HepG2 (cell line): ENCODE measurements at regions not wholly inside any gene's neighbourhood (a gene's known extent, or its start where the extent isn't known, plus 50 kb on each side); places are given as distances from the start of the nearest gene placed in this dataset.

Experiments
- MAZ ChIP-seq, 2 experiments: sonication (generic) in 1 of 2; formaldehyde crosslinking in 1 of 2; IDR thresholded peaks; 2 replicates each; pipeline versions ENCODE4 v1.5.0 to v1.6.1; 2012 to 2020; ENCODE audit warnings: low read depth in 2 of 2, mild to moderate bottlenecking in 2 of 2, borderline replicate concordance in 1 of 2, improper control_type of control experiment in 1 of 2, low read length in 1 of 2, missing genetic modification reagents in 1 of 2, moderate library complexity in 1 of 2
- ZNF121 ChIP-seq: sonication (generic); formaldehyde crosslinking; IDR thresholded peaks from 2 replicates; pipeline ENCODE4 v1.5.0; 2020; ENCODE audit warnings: mild to moderate bottlenecking, missing genetic modification reagents
- ZNF878 ChIP-seq: sonication (generic); formaldehyde crosslinking; IDR thresholded peaks from 2 replicates; pipeline ENCODE4 v1.8.1; 2023; ENCODE audit warnings: mild to moderate bottlenecking, missing genetic modification reagents, moderate library complexity
- TF ChIP-seq, protein P1 (sequence below): sonication (generic); formaldehyde crosslinking; IDR thresholded peaks from 2 replicates; pipeline ENCODE4 v1.4.0; 2020; ENCODE audit warnings: mild to moderate bottlenecking, missing genetic modification reagents

GRCh38 chr16:17024514-17024913 lies 446.2 kb downstream of the XYLT1 start (continued):
- TF ChIP-seq, protein P1, sequence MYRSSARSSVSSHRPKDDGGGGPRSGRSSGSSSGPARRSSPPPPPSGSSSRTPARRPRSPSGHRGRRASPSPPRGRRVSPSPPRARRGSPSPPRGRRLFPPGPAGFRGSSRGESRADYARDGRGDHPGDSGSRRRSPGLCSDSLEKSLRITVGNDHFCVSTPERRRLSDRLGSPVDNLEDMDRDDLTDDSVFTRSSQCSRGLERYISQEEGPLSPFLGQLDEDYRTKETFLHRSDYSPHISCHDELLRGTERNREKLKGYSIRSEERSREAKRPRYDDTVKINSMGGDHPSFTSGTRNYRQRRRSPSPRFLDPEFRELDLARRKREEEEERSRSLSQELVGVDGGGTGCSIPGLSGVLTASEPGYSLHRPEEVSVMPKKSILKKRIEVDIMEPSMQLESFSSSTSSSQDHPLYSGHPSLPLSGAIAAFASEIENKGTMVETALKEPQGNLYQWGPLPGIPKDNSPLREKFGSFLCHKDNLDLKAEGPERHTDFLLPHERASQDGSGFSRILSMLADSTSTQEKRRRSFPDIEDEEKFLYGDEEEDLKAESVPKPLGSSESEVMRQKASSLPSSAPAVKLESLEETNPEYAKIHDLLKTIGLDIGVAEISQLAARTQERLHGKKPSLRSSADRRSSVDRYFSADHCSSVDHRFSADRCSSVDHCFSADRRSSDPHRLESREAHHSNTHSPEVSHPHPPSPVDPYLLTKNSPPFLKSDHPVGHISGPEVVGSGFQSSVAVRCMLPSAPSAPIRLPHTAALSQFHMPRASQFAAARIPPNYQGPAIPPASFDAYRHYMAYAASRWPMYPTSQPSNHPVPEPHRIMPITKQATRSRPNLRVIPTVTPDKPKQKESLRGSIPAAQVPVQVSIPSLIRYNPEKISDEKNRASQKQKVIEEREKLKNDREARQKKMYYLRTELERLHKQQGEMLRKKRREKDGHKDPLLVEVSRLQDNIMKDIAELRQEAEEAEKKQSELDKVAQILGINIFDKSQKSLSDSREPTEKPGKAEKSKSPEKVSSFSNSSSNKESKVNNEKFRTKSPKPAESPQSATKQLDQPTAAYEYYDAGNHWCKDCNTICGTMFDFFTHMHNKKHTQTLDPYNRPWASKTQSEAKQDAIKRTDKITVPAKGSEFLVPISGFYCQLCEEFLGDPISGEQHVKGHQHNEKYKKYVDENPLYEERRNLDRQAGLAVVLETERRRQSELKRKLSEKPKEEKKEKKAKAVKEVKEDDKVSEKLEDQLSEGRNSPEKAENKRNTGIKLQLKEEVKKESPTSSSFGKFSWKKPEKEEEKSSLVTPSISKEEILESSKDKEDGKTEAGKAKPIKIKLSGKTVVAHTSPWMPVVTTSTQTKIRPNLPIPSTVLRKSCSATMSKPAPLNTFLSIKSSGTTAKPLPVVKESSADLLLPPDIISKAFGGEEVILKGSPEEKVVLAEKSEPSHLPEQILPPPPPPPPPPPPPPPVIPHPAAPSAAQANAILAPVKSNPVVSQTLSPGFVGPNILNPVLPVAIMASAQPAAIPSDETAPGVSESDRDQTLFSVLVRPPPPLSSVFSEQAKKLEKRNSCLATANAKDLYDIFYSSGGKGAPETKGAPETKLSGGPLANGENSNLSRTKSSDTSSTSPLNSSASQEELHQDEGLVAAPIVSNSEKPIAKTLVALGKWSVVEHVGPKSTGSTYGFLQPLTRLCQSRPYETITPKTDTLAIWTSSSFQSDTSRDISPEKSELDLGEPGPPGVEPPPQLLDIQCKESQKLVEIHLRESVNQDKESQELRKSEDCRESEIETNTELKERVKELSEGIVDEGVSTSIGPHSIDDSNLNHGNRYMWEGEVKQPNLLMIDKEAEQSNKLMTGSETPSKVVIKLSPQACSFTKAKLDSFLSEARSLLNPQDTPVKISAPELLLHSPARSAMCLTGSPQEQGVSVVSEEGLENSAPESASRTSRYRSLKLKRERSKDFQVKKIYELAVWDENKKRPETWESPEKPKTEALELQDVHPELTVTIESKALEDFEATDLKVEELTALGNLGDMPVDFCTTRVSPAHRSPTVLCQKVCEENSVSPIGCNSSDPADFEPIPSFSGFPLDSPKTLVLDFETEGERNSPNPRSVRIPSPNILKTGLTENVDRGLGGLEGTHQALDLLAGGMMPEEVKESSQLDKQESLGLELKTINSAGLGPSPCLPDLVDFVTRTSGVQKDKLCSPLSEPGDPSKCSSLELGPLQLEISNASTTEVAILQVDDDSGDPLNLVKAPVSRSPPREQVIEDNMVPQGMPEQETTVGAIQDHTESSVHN, result no peak
- TF ChIP-seq MAZ (IDR thresholded peaks at IDR 0.05; ENCODE audit: borderline replicate concordance, low read depth, low read length) (no peak), MAZ (CRISPR knock-in tag; IDR thresholded peaks at IDR 0.05; ENCODE audit: low read depth) (no peak), ZNF878 (CRISPR knock-in tag) (no peak), ZNF121 (CRISPR knock-in tag) (no peak)
